GM19035 (cell line): ENCODE measurements at regions not wholly inside any gene's neighbourhood (a gene's known extent, or its start where the extent isn't known, plus 50 kb on each side); places are given as distances from the start of the nearest gene placed in this dataset.

ENCODE experiments used
- ATAC-seq: cut with Tn5 transposase; IDR thresholded peaks from one replicate; pipeline ENCODE4 v1.9.1; 2021; ENCODE audit not compliant: unreplicated experiment

GRCh38 chr7:95668504-95669018 is 72.2 kb upstream of the PDK4 start:
- no peak for ATAC-seq

GRCh38 chr7:95662987-95663386 is 66.7 kb upstream of the PDK4 start:
- no peak for ATAC-seq

- ATAC-seq, result no peak
These were observed 63.7 kb upstream of the PDK4 start for GRCh38 chr7:95660023-95660434.

- no peak for ATAC-seq
These were observed 62.4 kb upstream of the PDK4 start for GRCh38 chr7:95658676-95659075.

GRCh38 chr7:95649546-95649945 is 53.2 kb upstream of the PDK4 start:
- ATAC-seq, result no peak

- no peak for ATAC-seq
These were observed 50.0 kb upstream of the PDK4 start for GRCh38 chr7:95646350-95646749.
